ENCODE measurements at regions not wholly inside any gene's neighbourhood (a gene's known extent, or its start where the extent isn't known, plus 50 kb on each side); places are given as distances from the start of the nearest gene placed in this dataset.

DNA sequence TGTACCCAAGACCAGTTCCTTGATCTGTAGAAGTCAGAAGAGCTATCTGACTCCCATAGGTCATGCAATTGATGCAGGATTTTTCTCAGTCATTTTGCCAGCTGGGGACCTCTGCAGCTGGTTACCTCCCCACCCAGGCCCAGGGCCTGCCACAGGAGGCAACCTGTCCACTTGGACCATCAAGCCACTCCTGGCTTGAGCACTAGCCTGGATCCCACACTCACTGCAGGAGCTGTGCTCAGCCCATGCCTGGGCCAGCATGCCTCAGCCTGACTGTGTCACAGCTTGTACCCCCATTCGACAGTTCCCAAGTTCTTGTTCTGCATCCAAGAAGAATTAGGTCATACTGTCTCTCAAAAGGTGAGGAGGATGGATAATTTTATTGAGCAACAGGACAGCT is 189.4 kb downstream of the PCDH17 start:
- no peaks in the 10 kb centered on the region for H3K27me3 ChIP-seq (ENCODE audit: insufficient read depth, low read length)
- no CpG with 5 or more reads among the region's 1 CpG for WGBS (ENCODE audit: extremely low coverage, insufficient read length, low lambda C conversion rate)
- H3K9me3 Mint-ChIP-seq = peaks cover 0 to 3% of the 10 kb centered on the region in 2 experiments; a peak in 1 of 5 replicates
- no peak overlapping the region for H3K27ac ChIP-seq (ENCODE audit: insufficient read length, low read depth, low read length)
- no peak overlapping the region for H3K4ac ChIP-seq (ENCODE audit: low read depth, low read length)
- TF ChIP-seq, protein P1, sequence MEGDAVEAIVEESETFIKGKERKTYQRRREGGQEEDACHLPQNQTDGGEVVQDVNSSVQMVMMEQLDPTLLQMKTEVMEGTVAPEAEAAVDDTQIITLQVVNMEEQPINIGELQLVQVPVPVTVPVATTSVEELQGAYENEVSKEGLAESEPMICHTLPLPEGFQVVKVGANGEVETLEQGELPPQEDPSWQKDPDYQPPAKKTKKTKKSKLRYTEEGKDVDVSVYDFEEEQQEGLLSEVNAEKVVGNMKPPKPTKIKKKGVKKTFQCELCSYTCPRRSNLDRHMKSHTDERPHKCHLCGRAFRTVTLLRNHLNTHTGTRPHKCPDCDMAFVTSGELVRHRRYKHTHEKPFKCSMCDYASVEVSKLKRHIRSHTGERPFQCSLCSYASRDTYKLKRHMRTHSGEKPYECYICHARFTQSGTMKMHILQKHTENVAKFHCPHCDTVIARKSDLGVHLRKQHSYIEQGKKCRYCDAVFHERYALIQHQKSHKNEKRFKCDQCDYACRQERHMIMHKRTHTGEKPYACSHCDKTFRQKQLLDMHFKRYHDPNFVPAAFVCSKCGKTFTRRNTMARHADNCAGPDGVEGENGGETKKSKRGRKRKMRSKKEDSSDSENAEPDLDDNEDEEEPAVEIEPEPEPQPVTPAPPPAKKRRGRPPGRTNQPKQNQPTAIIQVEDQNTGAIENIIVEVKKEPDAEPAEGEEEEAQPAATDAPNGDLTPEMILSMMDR (conservative IDR thresholded peaks at IDR 0.05) = no peak
- H3K9me3 ChIP-seq (ENCODE audit: control insufficient read depth, low read depth, low read length) = no peaks in the 10 kb centered on the region
- no peaks in the 10 kb centered on the region for H3K27me3 Mint-ChIP-seq (ENCODE audit: low read depth)
- H4K20me1 ChIP-seq (ENCODE audit: control insufficient read depth, insufficient read depth, insufficient read length) = peaks cover 5% of the 10 kb centered on the region
- H3K56ac ChIP-seq (ENCODE audit: insufficient read length, low read depth, low read length) = no peak overlapping the region
- H2BK120ac ChIP-seq (ENCODE audit: low read depth, low read length, poor library complexity, severe bottlenecking) = no peak overlapping the region
- no peak overlapping the region for H3K27ac Mint-ChIP-seq
- no peak overlapping the region for H3K14ac ChIP-seq (ENCODE audit: insufficient read depth, low read length)
- H2AFZ ChIP-seq (ENCODE audit: low read length) = no peak overlapping the region
- H3K9ac ChIP-seq (ENCODE audit: extremely low read depth, insufficient read length, low read length) = no peak overlapping the region
- H3K4me2 ChIP-seq (ENCODE audit: insufficient read depth, insufficient read length, low read length) = no peak overlapping the region
- no peaks in the 10 kb centered on the region for H3K79me2 ChIP-seq (ENCODE audit: insufficient read depth, low read length)
- H3K36me3 Mint-ChIP-seq (ENCODE audit: insufficient read depth in 1 of 3, low read depth in 3 of 3) = no peaks in the 10 kb centered on the region
- H3K23ac ChIP-seq (ENCODE audit: insufficient read length, low read depth, low read length) = no peak overlapping the region
- no peak overlapping the region for H4K5ac ChIP-seq (ENCODE audit: insufficient read length, low read depth, low read length)
- H3K4me3 Mint-ChIP-seq = no peak overlapping the region
- no peaks in the 10 kb centered on the region for H3K79me1 ChIP-seq (ENCODE audit: insufficient read depth, low read depth, low read length, poor library complexity, severe bottlenecking)
- no peak overlapping the region for H2BK5ac ChIP-seq (ENCODE audit: insufficient read length, low read length)
- no peak overlapping the region for H4K8ac ChIP-seq (replicated peaks; ENCODE audit: insufficient read length, low read depth, low read length)
- H4K91ac ChIP-seq (ENCODE audit: insufficient read length, low read depth, low read length) = no peak overlapping the region
- no peaks in the 10 kb centered on the region for H3K23me2 ChIP-seq (ENCODE audit: insufficient read length, low read depth, low read length, poor library complexity, severe bottlenecking)
- no peak overlapping the region for H3K18ac ChIP-seq (ENCODE audit: insufficient read length, low read depth, low read length)
- no peak for DNase-seq
- H2BK20ac ChIP-seq (ENCODE audit: low read depth, low read length, poor library complexity, severe bottlenecking) = no peak overlapping the region
- H2BK12ac ChIP-seq (ENCODE audit: insufficient read length, low read depth, low read length) = no peak overlapping the region
- H2AK5ac ChIP-seq (ENCODE audit: insufficient read length, low read length) = no peak overlapping the region
- no peak overlapping the region for H2BK15ac ChIP-seq (ENCODE audit: low read depth, low read length)
- peaks cover 0 to 12% of the 10 kb centered on the region in 2 experiments; a peak in 3 of 4 replicates for H3K4me1 Mint-ChIP-seq
- no peak overlapping the region for H3T11ph ChIP-seq (ENCODE audit: low read length)
- H3K4me1 ChIP-seq (ENCODE audit: insufficient read depth, low read length) = no peaks in the 10 kb centered on the region
